GM19438 (cell line): ENCODE measurements at regions not wholly inside any gene's neighbourhood (a gene's known extent, or its start where the extent isn't known, plus 50 kb on each side); places are given as distances from the start of the nearest gene placed in this dataset.
"Not testable (repeated sequence)": the region's sequence is repeated elsewhere in the genome, so short reads cannot be mapped to it uniquely, and the experiment has no call there.

Experiments used
- ATAC-seq: cut with Tn5 transposase; IDR thresholded peaks from one replicate; pipeline ENCODE4 v1.9.1; 2021; ENCODE audit warnings: low read depth; ENCODE audit not compliant: unreplicated experiment

DNA sequence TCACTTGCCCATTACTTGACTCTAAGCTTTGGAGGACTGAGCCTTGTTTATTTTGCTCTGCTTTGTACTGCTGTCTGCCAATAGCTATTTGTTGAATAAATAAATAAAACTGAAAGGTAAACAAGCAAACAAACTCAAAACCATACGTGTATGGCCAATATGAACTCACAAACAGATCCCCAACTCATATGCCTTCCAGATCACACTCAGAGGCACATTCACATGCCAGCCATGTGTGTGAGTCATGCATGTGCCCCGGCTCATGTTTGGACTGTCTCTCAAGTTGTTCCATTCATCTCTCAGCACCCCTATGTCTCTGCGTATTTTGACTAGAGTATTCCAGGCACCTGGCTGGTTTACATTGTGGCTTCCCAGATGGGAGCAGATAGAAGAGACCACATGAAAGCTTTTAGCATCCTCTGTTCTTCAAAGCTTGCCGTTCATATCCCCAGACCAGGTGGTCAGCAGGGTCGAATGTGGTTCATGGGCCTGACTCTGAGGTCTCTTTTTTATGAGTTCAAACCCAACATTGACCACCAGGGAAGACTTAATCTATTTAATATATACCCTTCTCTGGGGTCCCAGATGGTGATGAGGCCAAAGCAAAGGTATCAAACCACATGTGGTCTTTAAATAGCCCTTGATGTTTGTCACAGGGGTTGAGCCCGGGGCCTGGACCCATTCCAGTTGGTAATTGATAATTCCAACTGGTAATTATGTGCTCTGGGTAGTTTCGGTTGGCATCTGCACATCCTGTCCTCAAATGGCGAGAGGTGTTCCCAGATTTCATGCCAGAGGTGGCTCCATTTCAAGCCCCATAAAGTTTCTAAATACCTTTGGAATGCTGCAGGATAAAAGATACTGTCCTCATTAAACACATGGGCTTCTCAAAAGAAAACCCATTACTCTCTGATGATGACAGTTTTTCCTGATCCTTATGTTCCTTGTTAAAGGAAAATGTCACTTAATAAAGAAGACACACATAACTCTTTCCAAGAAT lies 287.3 kb upstream of the MAF start:
- ATAC-seq = no peak

DNA sequence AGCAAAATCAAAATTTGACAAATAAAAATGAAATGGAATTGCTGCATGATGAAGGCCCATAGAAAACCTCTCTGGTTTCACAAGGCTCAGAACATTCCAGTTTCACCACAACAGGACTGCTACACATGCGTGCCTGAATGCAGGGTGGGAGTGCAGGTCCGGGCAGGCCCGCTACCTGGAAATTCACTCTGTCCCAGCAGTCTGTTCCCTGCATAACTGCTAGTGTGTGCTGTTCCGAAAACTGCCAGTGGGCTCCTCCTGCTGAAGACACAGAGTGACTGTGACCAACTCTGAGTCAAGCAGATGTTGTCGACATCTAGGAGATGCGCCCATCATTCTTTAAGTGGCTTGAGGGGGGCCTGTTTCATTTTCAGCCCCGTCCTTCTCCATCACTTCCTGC lies 284.8 kb upstream of the MAF start:
- no peak for ATAC-seq

DNA sequence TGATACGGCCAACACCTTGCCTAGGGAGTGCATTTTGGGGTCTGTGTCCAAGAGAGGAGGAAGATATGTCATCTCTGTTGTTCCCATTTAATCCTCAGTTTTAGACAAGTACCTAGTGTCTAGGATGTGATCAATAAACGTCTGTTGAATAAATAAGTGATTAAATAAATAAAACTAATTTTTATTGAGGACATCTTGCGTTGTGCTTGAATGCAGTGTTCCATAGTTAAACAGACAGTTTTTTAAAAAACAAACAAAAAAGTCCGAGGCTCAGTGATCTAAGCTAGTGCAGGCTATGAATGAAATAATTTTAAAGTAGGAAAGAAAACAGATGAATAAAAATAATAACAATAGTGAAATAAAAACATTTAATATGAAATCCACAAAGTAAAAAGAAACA lies 283.0 kb upstream of the MAF start:
- ATAC-seq = no peak

DNA sequence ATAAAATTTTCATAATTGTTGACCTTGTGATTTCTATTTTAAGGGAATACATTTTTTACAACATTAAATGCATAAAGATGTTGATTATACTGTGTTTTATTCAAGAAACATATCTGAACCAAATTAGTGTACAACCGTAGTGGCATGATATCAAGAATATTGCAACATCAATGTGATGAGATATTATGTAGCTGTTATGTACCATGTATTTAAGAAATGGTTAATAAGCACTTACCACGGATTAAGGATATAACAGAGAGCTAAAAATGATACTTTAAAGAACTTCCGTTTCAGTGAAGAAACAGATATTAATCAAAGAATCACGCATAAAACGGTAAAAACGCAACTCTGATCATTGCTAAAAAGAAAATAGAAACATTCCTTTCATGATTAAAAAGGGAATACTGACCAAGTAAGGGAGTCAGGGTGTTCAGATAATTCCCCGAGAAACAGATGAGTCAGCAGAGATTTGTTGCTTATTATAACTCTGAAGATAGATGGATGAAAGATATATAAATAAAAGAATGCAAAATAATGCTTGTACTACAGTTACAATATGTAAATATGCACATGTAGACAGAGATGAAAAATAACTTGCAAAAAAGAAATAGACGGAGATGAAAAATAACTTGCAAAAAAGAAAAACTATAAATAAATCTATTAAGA lies 281.9 kb upstream of the MAF start:
- ATAC-seq = no peak

DNA sequence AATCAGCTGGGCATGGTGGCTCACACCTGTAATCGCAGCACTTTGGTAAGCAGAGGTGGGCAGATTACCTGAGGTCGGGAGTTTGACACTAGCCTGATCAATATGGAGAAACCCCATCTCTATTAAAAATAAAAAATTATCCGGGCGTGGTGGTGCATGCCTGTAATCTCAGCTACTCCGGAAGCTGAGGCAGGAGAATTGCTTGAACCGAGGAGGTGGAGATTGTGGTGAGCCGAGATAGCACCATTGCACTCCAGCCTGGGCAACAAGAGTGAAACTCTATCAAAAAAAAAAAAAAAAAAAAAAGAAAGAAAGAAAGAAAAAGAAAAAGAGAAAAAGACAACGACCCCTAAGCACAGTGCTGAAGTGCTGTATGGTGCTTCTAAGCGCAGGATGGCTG lies 280.6 kb upstream of the MAF start:
- ATAC-seq = not testable (repeated sequence)

DNA sequence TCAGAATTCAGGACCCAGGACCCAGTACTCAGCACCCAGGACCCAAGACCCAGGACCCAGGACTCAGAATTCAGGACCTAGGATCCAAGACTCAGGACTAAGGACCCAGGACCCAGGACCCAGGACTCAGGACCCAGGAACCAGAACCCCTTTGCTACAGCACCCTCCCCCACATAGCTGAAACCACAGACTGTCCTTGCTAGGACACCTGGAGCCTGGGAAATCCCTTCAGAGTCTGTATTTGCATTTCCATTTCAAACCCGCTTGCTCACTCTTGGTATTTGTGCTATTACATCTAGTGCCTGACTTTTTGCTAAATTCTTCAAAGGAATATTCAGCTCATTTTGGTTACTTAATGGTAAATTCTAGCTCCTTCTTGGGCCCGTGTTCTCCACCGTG lies 275.8 kb upstream of the MAF start:
- no peak for ATAC-seq

DNA sequence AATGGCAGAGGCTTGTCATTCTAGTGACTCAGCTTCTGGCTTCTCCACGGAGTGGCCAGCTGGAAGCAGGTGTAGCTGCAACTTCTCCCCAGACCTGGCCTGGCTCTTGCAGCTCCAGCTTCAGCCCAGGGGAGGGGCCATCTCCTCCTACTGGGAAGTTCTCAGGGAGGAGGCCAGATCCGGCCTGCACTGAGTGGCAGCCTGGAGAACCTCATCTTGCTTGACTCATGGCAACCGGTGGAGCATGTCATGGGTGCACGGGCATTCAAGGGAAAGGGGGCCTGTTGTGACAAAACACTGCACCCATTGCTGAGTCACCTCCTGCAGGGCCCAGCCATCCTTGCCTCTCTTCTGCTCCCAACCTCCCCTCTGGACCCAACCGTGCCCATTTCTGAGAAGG lies 273.9 kb upstream of the MAF start:
- no peak for ATAC-seq

DNA sequence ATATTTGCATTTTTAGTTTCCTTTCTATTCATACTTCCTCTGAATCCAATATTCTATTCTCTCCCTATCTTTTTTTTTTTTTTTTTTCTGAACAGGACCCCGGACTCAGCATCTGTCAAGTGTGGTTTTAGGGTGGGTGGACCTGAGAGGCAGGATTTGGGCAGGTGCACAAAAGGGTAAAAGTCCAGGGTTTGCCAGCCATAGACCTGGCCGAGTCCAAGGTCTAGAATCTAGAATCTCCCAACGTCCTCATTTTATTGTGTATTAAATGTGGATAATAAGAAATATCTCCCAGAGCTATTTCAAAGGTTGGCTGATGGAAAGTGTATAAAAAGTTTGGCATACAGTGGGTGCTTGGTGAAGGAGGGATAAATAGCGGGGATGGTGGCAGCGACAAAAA lies 273.3 kb upstream of the MAF start:
- ATAC-seq = no peak

DNA sequence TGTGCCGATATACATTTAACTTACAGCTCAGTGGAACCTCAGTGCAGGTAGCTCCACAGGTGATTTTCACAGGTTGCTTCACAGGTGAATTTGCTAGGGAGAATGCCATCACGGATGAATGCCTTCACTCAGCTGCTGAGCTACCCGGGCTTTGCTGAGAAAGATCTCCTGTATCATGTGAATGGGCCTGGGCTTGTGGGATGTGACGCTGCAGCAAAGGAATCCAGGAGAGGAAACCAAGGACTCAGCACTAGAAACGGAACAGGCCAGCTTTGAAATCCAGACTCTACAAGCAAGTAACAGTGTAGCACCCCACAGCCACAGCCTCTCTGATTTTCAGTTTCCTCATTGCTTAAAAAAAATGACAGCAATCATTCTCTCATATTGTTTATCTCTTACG lies 271.4 kb upstream of the MAF start:
- ATAC-seq = no peak

DNA sequence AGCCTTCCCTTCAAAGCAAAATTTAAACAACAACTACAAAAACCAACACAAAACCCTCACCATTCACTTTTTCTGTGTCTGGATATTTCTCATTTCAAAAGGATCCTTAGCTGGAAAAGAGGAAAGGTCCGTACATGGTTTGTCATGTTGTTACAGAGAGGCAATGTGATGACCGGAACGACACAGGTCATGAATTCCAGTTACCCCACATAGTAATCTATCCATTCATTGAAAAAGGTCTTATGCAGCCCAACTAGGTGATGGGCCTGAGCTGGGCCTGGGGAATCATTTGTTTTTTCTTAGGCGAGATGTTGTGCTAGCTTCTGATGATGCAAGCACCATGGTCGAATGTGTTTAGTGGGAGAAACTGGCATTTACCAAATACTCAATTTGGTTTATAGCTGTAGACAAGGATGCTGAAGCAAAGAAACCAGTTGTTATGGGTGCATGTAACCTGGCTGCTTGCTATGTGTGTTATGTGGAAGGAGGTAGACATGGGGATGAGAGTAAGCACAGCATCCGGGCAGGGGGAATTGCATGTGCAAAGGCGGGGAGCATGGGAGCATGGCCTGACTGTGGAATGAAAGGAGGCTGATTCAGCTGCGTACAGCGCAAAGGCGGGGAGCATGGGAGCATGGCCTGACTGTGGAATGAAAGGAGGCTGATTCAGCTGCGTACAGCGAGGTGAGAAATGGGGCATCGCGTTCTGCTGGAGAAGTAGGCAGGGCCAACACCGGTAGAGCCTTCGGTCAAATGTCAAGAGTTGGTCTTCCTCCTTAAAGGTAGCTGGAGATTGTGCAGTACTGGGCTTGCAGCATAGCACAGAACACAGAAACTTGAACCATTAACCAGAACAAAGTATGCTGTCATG lies 269.7 kb upstream of the MAF start:
- ATAC-seq = no peak

DNA sequence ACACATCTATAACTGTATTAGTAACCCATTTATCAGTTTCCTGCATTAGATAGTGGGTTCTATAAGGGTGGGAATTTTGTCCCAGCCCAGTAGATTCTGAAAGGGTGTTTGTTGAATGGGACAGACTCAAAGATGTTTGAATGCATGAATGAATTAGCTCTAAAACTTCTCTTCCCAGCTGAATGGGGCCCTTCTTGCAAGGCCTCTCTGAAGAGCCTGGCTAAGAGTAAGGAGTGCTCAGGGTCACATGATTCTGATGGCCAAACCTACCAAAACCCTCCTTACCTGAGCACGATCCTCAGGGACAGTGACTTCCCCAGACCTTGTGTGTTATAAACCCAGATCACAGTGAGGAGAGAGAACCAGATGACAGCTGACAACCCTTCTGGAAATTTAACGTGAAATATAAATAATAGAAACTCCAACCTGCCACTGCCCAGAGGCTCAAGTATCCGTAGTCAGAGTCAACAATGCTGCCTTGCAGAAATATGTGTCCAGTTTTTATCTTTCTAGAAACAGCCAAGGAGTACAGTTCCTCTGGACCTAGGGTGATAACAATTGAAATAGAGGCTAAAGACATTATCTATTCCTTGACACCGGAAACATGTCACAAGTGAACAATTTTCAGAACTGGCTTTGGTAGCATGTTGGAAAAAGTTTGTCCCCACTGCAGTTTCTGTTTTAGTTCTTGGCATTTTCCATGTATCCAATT lies 268.9 kb upstream of the MAF start:
- no peak for ATAC-seq

DNA sequence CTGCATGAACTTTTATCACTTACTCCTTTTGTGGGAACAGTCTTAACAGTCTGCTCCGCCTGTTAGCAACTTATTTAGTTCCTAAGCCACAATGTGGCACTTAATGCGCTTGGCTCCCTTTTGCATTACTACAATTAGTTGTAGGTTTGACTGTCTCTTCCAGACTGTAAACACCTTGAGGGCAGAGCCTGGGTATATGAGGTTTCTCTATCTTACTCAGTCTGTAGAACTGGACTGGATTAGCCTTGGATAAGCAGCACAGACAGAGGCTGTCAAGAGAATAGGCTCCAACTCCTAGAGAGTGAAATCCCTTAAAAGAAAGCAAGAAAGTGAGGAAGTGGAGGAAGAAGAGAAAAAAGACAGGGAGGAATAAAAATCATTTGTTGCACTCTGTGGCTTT lies 268.3 kb upstream of the MAF start:
- ATAC-seq = no peak

DNA sequence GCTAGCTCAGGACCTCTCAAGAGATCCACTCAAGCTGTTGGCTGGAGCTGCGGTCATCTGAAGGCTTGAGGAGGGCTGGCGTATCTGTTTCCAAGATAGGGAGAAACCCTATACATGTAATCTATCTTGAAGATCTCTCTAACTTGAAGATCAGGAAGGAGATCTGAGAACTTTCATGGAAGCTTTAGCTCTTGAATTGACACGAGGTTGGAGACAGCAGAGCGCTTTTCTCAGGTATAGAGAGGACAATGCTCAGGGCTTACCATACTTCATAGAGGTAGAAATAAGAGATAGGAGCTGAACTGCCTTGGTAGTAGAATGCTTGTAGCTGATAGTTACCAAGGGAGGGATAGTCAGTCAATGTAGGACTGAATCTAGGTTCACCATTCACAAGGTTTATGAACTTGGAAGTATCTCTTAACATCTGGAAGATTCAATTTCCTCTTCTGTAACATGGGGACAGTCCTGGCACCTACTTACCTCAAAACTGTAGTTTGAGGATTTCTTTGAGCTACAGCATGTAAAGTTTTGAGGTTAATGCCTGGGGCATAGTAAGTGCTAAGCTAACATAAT lies 267.0 kb upstream of the MAF start:
- no peak for ATAC-seq

DNA sequence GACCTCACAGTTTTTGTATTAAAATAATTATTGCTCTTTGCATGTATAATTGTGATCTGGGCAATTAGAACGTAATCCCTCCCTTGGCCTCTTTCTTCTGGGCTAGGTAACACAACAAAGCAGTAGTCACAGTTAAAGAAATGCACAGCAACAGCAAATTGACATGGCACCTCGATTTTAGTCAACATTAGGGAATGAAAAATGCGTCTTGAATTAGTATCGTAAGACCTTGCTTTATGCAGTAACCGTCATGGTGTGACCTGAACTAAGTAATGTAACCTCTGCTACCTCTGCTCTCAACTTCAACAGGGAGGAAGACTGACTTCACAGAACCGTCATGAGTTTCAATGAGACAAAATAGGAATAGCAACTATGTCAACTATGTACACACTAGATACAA lies 265.4 kb upstream of the MAF start:
- ATAC-seq = no peak

DNA sequence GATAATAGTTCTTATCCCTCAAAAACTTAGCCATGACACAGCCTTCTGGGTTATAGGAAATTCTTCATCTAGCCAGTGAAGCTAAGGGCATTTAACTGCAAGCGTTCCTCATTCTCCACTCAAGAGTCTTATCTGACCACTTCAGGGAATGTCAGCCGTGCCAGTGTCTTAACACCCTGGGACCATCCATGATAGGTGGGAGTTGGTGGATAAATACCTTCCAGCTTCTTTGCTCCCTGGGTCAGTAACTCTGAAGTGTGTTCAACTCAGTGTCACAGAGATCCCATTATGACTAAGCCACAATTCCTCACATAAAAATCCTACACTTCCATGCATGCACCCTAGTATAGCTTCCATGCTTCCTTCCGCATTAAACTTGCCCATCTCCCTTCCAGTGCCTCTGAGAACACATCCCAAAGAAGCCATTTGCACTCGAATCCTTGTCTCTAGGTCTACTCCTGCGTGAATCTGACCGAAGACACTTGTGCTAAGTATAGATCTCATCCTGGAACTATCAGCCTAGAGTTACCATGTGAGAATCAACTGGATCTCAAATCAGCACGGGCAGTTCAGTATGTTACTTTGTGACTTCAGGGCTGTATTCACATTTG lies 264.3 kb upstream of the MAF start:
- ATAC-seq = no peak

DNA sequence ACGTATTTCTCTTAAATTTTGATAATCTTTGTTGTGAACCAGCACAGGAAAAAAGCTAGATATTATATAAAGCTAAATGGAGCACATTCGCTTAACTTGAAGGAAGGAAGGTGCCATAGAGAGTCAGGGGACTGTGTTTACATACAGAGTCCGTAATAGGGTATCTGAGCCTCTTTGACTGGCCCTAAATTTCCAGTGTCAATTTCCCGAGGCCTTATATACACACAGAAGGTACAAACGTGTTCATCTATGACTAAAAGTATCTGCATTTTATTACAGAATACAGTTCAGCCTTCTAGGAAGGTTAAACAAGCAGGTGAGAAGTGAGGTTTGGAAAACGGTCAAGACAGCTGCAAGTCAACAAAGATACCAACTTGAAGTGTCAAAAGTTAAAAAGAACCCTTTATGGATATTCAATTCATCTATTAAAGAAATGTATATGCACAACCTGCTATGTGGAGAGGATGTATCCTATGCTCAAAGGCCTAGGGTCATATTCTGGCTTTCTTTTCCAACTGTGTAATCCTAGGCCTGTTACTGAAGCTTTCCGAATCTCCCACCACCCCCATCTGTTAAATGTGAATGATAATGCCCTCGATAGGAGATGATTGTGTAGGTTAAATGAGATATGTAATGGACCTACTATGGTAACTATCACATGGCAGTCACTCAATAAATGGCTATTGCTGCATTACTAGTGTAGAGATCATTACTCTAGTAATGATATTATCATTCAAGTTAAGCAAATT lies 263.7 kb upstream of the MAF start:
- ATAC-seq = no peak

DNA sequence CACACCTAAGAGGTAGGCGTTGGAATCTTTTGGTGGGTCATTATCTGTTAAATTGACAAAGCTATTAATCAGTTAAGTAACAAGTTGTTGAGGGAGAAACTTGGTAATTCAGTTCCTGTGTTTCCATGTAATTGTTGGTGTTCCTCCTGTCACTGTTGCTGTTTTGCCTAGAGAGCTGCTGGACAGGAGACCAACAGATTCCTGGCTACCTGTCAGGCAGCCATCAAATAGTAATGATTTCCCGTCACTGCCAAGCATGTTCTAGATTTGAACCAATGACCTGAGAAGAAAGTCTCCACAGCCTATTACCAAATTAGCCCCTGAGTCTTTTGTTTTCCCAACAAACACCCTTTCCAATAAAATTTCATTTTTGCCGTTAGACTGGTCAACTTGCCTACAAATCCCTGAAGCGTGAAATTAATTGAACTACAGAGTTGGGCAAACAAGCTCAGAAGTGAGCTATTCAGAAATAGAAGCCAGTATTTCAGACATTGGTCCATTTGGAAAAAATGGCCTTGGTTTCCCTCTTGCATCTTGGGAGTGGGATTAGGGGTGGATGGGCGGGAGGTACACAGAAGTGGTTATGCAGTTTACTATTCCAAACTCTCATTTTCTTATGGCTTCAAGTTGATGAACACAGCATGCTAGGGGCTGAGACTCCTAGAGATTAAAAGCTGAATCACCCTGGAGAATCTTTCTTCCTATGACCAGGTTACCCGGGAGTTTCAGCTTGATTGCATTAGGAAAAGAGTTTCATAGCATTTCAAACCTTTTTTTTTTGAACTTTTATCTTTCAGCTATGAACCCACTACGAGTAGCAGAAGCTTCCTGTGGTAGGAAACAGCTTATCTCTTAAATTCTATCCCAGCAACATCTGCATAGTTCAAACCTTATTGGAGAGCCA lies 262.8 kb upstream of the MAF start:
- ATAC-seq = no peak

DNA sequence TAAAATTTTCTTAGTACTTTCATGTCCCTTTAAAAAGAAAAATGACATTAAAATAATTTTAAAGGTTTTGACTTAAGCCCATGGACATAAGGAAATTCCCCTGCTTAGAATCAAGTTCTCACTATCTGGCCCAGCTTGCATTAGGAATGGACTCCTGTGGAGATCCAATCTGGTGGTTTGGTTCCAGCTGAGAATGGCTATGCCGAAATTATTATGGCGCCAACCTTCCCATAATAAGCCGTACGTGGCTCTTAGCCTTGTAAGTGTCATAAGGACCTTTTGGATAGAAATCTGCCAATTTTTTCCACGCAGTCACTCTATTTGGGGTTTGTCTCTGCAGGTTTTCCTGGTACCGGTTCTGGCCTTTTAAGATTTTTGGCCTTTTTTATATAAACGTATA lies 262.1 kb upstream of the MAF start:
- ATAC-seq = no peak
